Renal cortical epithelial cell (primary cell): ENCODE measurements at regions not wholly inside any gene's neighbourhood (a gene's known extent, or its start where the extent isn't known, plus 50 kb on each side); places are given as distances from the start of the nearest gene placed in this dataset.
A peak's percentile ranks its signal among the peaks of the same experiment; 100 is the strongest.

Experiments
- DNase-seq: peaks from one replicate; pipeline ENCODE4 v3.0.0-alpha.2; 2011; ENCODE audit warnings: low read depth

GRCh38 chr5:167998148-167998767 is 293.2 kb upstream of the WWC1 start:
- DNase-seq: peak; percentile 36

DNA sequence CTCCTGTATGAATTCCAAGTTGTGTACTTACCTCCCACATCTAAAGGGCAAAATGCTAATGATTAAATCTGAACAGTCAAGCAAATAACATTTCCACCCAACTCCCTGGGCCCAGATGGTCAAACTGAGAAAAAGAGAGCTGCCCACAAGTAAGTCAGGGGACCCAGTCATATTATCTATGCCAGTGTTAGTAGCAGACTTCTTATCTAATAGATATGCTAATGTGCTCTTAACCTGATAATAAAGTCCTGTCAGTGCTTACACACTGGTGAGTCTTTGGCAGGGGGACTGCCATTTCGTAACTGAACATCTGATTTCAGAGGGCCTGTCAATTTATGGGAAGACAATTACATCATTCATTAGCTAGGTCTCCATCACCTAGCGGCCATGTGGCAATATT is 292.3 kb upstream of the WWC1 start:
- DNase-seq: no peak

GRCh38 chr5:168001318-168001717 is 290.1 kb upstream of the WWC1 start:
- no peak for DNase-seq

DNA sequence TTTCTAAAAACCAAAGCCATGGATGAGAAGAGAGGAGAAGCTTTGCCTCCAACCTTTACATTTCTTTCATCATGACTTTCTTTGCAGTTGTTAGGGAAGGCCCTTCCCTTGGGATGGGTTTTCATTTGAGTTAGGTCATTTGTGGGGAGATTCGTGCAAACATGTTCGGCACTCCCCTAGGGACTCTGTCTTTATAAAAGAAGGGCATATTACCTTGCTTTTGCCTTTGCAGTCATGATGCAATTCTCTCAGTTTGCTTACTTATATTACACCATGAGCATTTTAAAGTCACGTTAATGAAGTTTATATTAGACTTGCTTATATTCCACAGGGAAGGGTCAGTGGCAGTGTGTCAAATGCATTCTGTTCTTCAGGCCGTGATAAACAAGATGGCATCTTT is 289.3 kb upstream of the WWC1 start:
- DNase-seq: no peak

DNA sequence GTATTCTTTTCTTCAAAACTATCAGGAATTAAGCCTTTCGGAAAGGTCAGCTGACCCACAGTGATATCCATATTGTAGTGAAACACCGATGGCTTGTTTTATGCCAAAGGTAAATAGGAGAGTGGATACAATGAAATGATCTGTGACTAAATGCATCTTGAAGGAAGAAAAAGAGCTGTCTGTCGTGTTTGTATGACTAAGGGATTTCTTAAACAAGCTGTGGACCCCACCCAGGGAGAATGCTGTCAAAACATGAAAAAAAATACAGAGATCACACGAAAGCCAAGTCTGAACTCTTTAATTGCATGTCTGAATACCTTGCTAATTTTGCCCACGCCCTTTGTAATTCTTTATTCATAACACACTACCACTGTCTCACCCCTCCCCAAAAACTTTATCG is 286.4 kb upstream of the WWC1 start:
- no peak for DNase-seq

- DNase-seq: no peak
These were observed 285.5 kb upstream of the WWC1 start for GRCh38 chr5:168005936-168006335.

DNA sequence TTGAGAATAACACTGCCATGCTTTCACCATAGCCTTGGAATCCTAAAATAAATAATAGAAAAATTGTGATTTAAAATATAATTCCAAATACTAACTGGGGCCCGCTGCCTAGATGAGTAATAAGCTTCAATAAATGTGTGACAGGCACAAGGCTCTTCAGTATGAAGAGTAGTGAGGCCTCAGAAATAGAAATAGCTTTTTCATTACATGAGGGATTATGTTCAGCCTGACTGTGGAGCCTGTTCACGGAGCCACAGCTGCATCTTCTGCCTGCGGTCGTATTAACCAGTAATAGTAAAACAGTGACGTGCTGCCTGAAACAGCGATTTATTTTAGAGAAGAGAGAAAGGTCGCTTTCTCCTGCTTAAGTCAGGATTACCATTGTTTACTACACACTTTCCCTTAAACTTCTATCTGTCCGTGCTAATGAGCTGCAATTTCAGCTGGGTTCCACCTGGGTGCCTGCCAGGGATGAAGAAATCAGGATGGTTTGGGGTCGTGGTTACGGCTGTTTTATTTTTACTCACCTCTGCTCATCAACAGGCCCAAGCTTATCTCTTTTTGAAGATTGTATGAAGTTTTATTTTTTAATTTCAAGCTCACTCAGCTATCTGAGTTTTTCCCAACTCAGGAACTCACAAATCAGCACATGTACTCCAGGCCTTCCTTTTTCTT is 284.9 kb upstream of the WWC1 start:
- peak; percentile 11 for DNase-seq

DNA sequence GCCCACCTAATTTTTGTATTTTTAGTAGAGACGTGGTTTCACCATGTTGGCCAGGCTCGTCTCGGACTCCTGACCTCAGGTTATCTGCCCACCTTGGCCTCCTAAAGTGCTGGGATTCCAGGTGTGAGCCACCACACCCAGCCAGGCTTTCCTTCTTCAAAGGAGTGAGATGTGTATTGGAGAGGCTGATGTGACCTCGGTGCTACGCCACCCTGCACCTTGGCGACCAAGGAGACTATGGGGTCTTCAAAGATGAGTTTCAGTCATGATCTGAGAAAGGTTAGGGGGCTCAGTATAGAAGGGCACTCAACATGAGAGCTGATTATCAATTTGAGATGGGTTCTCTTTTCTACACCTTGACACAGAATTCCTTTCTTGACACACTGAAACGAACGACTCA is 284.2 kb upstream of the WWC1 start:
- DNase-seq: no peak

- no peak for DNase-seq
These were observed 282.9 kb upstream of the WWC1 start for GRCh38 chr5:168008555-168008954.

- no peak for DNase-seq
These were observed 280.3 kb upstream of the WWC1 start for GRCh38 chr5:168011096-168011495.

GRCh38 chr5:168012006-168012405 is 279.4 kb upstream of the WWC1 start:
- DNase-seq: no peak

- no peak for DNase-seq
These were observed 277.9 kb upstream of the WWC1 start for GRCh38 chr5:168013546-168013945.

GRCh38 chr5:168014433-168015123 is 276.9 kb upstream of the WWC1 start:
- no peak for DNase-seq

GRCh38 chr5:168015506-168015905 is 275.9 kb upstream of the WWC1 start:
- no peak for DNase-seq

DNA sequence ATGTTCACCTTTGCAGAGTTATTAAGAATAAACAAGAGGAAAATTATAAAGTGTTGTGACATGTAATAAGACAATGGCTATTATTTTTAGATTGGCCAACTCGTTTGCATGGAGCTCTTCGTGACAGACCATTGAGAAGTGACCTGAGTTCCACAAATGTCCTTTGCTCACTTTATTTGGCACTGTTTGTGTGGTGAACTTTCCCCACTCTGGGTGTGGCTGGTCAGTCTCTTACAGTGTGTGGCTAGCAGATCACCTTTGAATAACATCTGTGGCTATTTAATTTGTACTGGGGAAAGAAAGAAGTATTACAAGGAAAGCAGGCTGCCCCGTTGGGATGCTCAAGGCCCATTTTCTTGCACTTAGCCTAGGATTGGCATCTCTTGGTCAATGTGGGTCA is 274.1 kb upstream of the WWC1 start:
- DNase-seq: no peak

DNA sequence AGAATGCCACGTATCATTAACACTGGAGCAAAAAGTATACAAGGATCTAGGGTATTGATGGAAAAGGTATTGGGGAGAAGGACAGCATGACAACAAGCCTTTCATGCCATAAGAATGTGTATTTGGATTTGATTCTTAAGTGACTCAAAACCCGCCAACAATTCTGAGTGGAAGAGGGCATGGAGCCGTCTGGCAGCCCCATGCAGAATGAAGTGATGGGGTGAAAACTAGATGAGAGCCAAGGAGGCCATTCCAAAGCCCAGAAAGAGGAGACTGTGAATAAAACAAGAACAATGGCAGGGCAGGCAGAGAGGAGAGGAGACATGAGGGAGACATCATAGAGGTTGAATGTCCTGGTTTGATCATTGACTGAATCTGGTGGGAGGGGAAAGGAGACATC is 272.3 kb upstream of the WWC1 start:
- no peak for DNase-seq

DNA sequence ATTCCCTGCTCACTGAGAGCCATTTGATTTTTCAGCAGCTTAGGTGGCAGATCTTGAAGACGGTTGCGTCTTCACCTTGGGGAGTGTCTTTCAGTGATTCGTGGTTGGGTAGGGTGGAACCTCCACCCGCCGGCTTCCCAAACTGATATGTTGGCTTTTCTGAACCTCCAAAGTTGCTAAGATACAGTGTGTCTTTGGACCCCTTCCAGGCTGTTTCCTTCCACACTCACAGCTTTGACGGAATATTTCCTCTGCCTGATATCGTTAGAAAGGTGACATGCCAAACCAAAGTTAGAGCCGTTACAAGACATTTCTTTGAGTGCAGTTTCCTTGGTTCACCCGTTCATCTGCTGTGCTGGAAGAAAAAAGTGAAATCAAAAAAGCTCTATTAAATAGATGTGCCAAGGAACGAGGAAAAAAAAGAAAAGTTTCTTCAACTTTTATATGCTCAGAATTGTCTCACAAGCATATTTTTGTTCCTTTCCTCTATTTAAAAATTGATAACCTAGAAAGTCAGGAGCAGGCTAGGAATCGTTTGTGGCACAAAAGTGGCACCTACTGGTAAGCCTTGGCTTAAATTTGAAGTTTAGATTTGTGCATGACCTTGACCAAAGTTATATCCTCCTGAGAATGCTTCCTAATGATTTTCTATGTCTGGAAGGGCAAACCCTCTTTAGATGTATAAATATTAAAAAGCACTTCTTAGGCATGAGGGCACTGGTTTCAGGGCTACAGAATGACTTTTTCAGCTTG is 270.7 kb upstream of the WWC1 start:
- peak; percentile 16 for DNase-seq

DNA sequence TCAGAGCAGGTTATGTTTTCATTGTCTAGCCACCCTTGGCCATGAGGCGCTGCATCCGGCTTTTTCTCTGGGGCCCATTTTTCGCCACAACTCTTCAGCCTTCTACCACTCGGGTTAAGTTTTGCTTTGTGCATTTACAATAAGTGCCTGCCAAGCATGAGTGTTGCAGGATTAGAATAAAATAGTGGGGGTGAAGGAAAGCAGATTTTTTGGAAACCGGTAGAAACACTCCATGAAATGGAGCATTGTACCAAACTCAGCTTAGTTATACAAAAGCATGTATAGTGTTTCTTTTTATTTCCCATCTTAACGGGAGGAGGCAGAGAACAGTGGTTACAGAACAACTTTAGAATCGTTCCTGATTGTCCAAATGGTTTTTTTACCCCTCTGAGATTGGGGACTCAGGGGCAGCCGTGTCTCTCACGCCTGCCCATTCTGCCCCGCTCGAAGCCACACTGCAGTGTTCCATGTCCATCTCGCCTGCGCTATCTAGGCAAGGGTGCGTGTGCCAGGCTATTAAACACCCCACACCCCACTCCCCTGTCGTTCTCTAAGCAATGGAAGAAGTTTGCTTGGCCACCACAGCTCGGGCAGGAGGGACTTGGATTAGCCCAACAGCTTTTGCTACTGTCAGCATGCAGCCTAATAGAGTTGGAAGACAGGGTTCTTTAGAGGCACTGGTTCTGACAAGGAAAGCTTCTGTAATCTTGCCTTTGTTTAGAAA is 268.8 kb upstream of the WWC1 start:
- DNase-seq: no peak

DNA sequence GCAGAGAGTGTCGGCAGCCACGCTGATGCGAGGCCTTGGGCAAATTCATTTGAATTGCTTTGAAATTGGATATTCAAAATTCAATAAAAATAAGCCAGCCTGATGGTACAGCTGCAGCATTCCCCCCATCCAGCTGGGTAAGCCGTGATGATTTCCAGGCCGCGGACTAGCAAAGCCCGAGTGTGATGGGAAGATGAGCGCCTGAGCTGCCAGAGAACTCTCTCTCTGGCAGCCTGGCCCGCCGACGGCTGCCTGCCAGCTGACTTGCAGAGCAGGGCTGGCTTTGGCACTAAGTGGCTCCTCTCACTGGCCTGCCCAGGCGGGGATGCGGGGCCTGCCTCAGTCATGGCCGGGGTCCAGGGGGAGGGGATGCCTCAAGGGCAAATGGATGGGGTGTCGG is 268.3 kb upstream of the WWC1 start:
- DNase-seq: no peak

GRCh38 chr5:168024306-168024705 is 267.1 kb upstream of the WWC1 start:
- no peak for DNase-seq

DNA sequence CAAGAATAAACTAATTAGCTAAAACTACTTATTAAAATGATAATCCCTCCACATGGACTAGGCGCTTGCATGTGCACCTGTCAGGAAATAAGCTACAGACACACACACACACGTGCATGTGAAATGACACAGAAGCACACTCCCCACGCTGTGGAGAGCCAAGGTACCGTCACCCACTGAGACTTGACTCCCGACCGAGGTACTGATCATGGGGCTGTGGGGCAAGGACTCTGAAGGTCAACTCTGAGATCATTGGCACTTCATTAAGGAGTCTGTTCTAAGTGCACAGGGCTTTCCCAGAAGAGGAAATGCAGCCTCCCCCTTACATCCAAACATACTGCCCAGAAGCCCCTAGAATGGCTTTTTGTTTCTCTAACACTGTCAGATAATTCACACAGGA is 264.4 kb upstream of the WWC1 start:
- no peak for DNase-seq

- DNase-seq: peak; percentile 23
These were observed 260.5 kb upstream of the WWC1 start for GRCh38 chr5:168030912-168031311.
